ENCODE measurements at regions not wholly inside any gene's neighbourhood (a gene's known extent, or its start where the extent isn't known, plus 50 kb on each side); places are given as distances from the start of the nearest gene placed in this dataset.

DNA sequence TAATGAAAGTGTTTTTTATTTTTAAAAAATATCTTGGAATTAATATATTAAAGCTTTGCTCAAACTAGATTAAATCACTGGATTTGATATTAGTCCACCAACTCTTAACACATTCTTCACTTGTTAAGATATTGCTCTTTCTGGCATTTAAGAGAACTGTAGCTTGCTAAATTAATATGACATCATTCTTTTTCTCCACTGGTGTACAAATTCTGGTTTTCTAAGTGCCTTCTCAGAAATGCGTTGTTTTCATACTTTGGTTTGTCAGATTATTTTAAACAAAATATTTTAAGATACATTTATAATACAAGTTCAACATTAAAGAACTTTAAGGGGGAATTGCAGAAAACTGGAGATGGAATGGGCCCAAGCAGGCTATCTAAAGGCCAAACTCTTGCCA lies 87.6 kb upstream of the IFNE start:
- no peaks in the 10 kb centered on the region for H3K36me3 ChIP-seq (ENCODE audit: control insufficient read depth in 3 of 3, insufficient read depth in 2 of 3, low read depth in 1 of 3, low read length in 3 of 3)
- WGBS, 3 donors, result 73 to 98% (median 85%) methylated on average over 1 of the region's 1 CpG
- H3K4me3 ChIP-seq (ENCODE audit: low read depth in 1 of 3, low read length in 3 of 3), result no peak overlapping the region
- no peaks in the 10 kb centered on the region for H3K4me1 ChIP-seq (ENCODE audit: control insufficient read depth in 3 of 3, insufficient read depth in 2 of 3, low read depth in 1 of 3, low read length in 2 of 3)
- FAIRE-seq (no peak), DNase-seq (no peak)
- H3K9me3 ChIP-seq (ENCODE audit: control insufficient read depth in 2 of 2, insufficient read depth in 1 of 2, low read depth in 1 of 2, low read length in 1 of 2), result no peaks in the 10 kb centered on the region
- no peak overlapping the region for H3K27ac ChIP-seq (ENCODE audit: low read depth in 1 of 3, low read length in 2 of 3)
- no peaks in the 10 kb centered on the region for H3K27me3 ChIP-seq (ENCODE audit: control insufficient read depth in 3 of 3, insufficient read depth in 3 of 3, low read length in 3 of 3)

DNA sequence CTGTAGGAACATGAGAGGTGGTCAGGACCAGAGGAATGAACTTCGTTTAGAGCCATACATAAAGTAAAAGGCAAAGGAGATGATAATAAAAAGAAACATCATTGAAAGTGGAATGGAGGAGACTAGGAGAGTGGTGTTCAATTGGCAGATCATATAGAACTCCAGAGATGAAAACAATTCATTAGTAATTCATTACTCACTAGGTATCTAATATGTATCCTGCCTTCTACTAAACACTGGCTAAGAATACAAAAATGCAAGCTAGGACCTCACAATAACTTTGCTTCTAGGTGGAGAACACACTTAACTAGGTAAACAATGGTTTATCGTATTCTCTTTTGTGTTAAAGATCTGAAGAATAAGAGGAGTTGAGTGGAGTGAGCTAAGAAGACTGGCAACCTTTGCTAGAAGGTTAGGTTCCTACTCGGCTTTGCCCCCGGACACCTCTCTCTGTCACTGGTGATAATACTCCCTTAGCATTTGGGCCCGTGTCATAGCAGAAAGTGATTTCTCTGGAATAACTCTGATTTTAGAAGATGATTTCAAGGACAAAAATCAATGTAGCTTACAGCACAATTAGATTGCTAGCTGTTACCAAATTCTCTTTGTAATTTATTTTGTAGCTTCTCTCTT lies 88.6 kb upstream of the IFNE start:
- Histone ChIP-seq H3K27ac (ENCODE audit: low read depth in 1 of 3, low read length in 2 of 3) (no peak overlapping the region), H3K4me1 (ENCODE audit: control insufficient read depth in 3 of 3, insufficient read depth in 2 of 3, low read depth in 1 of 3, low read length in 2 of 3) (no peaks in the 10 kb centered on the region), H3K36me3 (ENCODE audit: control insufficient read depth in 3 of 3, insufficient read depth in 2 of 3, low read depth in 1 of 3, low read length in 3 of 3) (no peaks in the 10 kb centered on the region), H3K4me3 (ENCODE audit: low read depth in 1 of 3, low read length in 3 of 3) (no peak overlapping the region), H3K9me3 (ENCODE audit: control insufficient read depth in 2 of 2, insufficient read depth in 1 of 2, low read depth in 1 of 2, low read length in 1 of 2) (no peaks in the 10 kb centered on the region), H3K27me3 (ENCODE audit: control insufficient read depth in 3 of 3, insufficient read depth in 3 of 3, low read length in 3 of 3) (no peaks in the 10 kb centered on the region)
- DNase-seq (no peak), FAIRE-seq (no peak)
- 87 to 90% (median 88%) methylated on average over 5 of the region's 5 CpGs for WGBS, 3 donors

DNA sequence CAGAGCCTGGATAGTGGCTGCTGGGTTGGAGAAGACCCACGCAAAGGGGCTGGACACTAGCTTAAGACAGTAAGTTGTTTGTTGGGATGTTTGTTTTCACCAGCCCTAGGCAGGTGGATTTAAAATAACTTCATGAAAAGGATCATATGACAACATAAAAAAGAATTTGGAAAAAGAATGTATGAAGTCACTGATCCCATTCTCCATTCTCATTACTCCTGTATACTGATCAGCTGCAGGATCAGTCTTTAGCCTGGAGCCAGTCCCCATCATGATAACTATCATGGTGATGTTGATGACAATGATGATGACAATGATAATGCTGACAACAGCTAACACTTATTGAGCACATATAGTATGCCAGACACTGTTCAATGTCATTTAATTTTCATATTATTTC lies 92.1 kb upstream of the IFNE start:
- no peaks in the 10 kb centered on the region for H3K27me3 ChIP-seq (ENCODE audit: control insufficient read depth in 3 of 3, insufficient read depth in 3 of 3, low read length in 3 of 3)
- no peak for FAIRE-seq
- DNase-seq, result no peak
- no peak overlapping the region for H3K4me3 ChIP-seq (ENCODE audit: low read depth in 1 of 3, low read length in 3 of 3)
- WGBS, 3 donors, result 85 to 94% (median 89%) methylated on average over 1 of the region's 1 CpG
- no peaks in the 10 kb centered on the region for H3K36me3 ChIP-seq (ENCODE audit: control insufficient read depth in 3 of 3, insufficient read depth in 2 of 3, low read depth in 1 of 3, low read length in 3 of 3)
- no peak overlapping the region for H3K27ac ChIP-seq (ENCODE audit: low read depth in 1 of 3, low read length in 2 of 3)
- H3K9me3 ChIP-seq (ENCODE audit: control insufficient read depth in 2 of 2, insufficient read depth in 1 of 2, low read depth in 1 of 2, low read length in 1 of 2), result no peaks in the 10 kb centered on the region
- peaks cover 0 to 3% (median 0%) of the 10 kb centered on the region in 3 donors for H3K4me1 ChIP-seq (ENCODE audit: control insufficient read depth in 3 of 3, insufficient read depth in 2 of 3, low read depth in 1 of 3, low read length in 2 of 3)

DNA sequence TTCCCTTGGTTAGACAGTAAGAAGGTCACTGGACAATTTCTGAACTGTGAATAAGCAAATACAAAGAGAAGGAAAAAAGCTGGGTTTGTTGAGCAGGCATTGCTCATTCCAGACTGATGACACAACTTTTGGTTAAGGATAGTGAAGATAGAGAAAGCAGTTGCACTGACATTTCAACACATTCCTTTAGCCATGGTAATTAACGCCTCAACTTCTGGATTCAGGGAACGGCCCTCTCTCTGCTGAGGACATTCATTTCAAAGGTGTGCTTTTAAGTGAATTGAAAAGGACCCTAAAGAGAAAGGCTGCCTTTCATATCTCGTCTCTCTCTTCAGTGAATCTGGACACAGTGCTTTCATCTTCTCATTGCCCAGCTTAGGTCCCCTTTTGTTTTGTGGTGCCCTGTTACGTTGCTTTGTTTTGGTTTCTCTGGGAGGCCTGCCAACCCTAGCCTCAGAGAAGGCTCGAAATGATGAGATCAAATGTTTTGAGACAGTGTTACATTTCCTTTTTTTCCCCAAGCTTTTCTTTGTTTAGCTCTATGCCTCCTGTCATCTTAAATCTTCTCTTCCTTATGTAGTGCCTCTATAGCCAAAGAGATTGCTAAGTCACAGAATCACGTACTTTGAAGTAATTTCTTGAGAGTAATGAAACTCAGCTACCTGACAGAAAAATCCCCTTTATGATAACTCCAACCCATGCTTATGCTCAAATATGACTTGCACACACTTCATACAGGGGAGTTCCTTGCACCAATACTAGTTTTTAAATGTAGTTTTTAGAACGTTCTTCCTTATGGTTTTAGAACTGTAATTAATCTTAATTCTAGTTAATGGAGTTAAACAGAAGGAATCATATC lies 94.4 kb upstream of the IFNE start:
- DNase-seq, result no peak
- Histone ChIP-seq H3K4me1 (ENCODE audit: control insufficient read depth in 3 of 3, insufficient read depth in 2 of 3, low read depth in 1 of 3, low read length in 2 of 3) (peaks cover 0 to 3% (median 0%) of the 10 kb centered on the region in 3 donors), H3K27ac (ENCODE audit: low read depth in 1 of 3, low read length in 2 of 3) (no peak overlapping the region), H3K9me3 (ENCODE audit: control insufficient read depth in 2 of 2, insufficient read depth in 1 of 2, low read depth in 1 of 2, low read length in 1 of 2) (no peaks in the 10 kb centered on the region), H3K4me3 (ENCODE audit: low read depth in 1 of 3, low read length in 3 of 3) (no peak overlapping the region), H3K36me3 (ENCODE audit: control insufficient read depth in 3 of 3, insufficient read depth in 2 of 3, low read depth in 1 of 3, low read length in 3 of 3) (no peaks in the 10 kb centered on the region), H3K27me3 (ENCODE audit: control insufficient read depth in 3 of 3, insufficient read depth in 3 of 3, low read length in 3 of 3) (no peaks in the 10 kb centered on the region)
- 42 to 72% (median 60%) methylated on average over 6 to 7 of the region's 7 CpGs for WGBS, 3 donors
- FAIRE-seq, result no peak

DNA sequence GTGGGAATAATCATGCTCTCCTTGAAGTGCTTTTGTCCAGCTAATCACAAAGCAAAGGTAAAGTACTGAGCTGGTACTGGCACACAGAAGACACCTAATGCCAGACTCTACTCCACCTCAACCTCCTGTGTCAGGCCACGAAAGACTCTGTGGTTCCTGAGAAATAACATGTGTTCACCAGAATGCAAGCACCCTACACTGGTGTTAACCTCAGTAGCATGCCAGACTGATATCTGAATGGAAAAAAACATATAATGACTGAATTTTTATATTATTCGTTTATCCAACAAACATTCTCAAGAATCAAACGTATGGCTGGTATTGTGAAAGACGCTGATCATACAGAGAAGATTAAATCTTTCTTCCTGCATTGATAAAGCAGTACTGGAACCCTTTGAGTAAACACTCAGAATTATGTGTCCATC lies 97.1 kb upstream of the IFNE start:
- FAIRE-seq (no peak), DNase-seq (peak in 1 of 2 donors; percentile 58)
- Histone ChIP-seq H3K9me3 (ENCODE audit: control insufficient read depth in 2 of 2, insufficient read depth in 1 of 2, low read depth in 1 of 2, low read length in 1 of 2) (no peaks in the 10 kb centered on the region), H3K4me3 (ENCODE audit: low read depth in 1 of 3, low read length in 3 of 3) (no peak overlapping the region), H3K27ac (ENCODE audit: low read depth in 1 of 3, low read length in 2 of 3) (peak overlapping the region in 1 of 3 donors; percentile 41), H3K27me3 (ENCODE audit: control insufficient read depth in 3 of 3, insufficient read depth in 3 of 3, low read length in 3 of 3) (no peaks in the 10 kb centered on the region), H3K4me1 (ENCODE audit: control insufficient read depth in 3 of 3, insufficient read depth in 2 of 3, low read depth in 1 of 3, low read length in 2 of 3) (peaks cover 0 to 3% (median 0%) of the 10 kb centered on the region in 3 donors), H3K36me3 (ENCODE audit: control insufficient read depth in 3 of 3, insufficient read depth in 2 of 3, low read depth in 1 of 3, low read length in 3 of 3) (no peaks in the 10 kb centered on the region)
- 28 to 55% (median 33%) methylated on average over 4 of the region's 4 CpGs for WGBS, 3 donors

DNA sequence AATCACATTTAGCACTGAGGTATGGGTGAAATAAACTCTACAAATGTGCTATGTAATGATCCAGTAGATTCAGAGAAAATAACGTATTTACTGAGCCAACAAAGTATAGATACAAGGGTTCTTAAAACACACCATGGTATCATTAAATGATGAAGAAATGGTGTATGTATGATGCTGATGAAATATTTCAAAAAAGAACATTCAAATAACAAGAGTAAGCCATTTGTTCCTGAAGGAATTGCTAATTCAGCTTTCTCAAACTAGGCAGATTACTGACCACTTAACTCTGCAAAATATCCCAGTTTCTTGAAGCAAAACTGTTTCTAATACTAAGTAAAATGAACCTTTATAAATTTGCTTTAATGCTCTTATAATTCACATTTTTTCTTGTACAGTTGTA lies 97.6 kb upstream of the IFNE start:
- peaks cover 0 to 3% (median 0%) of the 10 kb centered on the region in 3 donors for H3K4me1 ChIP-seq (ENCODE audit: control insufficient read depth in 3 of 3, insufficient read depth in 2 of 3, low read depth in 1 of 3, low read length in 2 of 3)
- DNase-seq (no peak), FAIRE-seq (no peak)
- no peak overlapping the region for H3K4me3 ChIP-seq (ENCODE audit: low read depth in 1 of 3, low read length in 3 of 3)
- WGBS, 3 donors, result 52 to 76% (median 68%) methylated on average over 1 of the region's 1 CpG
- H3K27me3 ChIP-seq (ENCODE audit: control insufficient read depth in 3 of 3, insufficient read depth in 3 of 3, low read length in 3 of 3), result no peaks in the 10 kb centered on the region
- H3K9me3 ChIP-seq (ENCODE audit: control insufficient read depth in 2 of 2, insufficient read depth in 1 of 2, low read depth in 1 of 2, low read length in 1 of 2), result no peaks in the 10 kb centered on the region
- H3K27ac ChIP-seq (ENCODE audit: low read depth in 1 of 3, low read length in 2 of 3), result peak overlapping the region in 1 of 3 donors; percentile 11
- H3K36me3 ChIP-seq (ENCODE audit: control insufficient read depth in 3 of 3, insufficient read depth in 2 of 3, low read depth in 1 of 3, low read length in 3 of 3), result no peaks in the 10 kb centered on the region

DNA sequence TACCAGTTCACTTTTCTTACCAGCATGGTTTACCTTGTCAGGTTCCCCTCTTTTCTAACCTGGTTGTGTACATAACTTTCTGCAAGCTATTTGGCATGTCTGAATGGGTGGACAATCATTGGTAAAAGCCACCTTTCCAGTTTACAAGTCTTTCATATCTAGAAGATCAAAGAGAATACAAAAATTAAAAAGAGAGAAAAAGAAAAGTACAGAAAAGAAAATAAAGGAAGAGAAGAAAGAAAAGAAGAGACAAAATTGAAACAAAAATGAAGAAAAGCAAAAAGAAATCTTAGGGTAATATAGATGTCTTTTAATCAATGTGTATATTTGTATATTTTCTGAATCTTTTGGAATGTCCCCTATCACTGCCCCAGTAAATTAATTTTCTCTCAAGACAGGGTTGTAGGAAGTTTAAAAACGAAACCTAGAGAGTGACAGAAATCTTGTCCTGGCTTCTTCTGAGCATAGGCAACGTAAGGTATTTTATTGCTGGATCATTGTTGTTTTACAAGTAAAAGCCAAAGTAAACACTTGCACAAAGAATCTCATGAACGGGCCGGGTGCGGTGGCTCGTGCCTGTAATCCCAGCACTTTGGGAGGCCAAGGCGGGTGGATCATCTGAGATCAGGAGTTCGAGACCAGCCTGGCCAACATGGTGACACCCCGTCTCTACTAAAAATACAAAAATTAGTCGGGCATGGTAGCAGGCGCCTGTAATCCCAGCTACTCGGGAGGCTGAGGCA lies 98.7 kb upstream of the IFNE start:
- FAIRE-seq (no peak), DNase-seq (no peak)
- WGBS, 3 donors, result 51 to 61% (median 60%) methylated on average over 11 to 12 of the region's 12 CpGs
- no peaks in the 10 kb centered on the region for H3K27me3 ChIP-seq (ENCODE audit: control insufficient read depth in 3 of 3, insufficient read depth in 3 of 3, low read length in 3 of 3)
- no peak overlapping the region for H3K27ac ChIP-seq (ENCODE audit: low read depth in 1 of 3, low read length in 2 of 3)
- H3K9me3 ChIP-seq (ENCODE audit: control insufficient read depth in 2 of 2, insufficient read depth in 1 of 2, low read depth in 1 of 2, low read length in 1 of 2), result no peaks in the 10 kb centered on the region
- H3K4me3 ChIP-seq (ENCODE audit: low read depth in 1 of 3, low read length in 3 of 3), result no peak overlapping the region
- H3K36me3 ChIP-seq (ENCODE audit: control insufficient read depth in 3 of 3, insufficient read depth in 2 of 3, low read depth in 1 of 3, low read length in 3 of 3), result no peaks in the 10 kb centered on the region
- peaks cover 0 to 3% (median 0%) of the 10 kb centered on the region in 3 donors for H3K4me1 ChIP-seq (ENCODE audit: control insufficient read depth in 3 of 3, insufficient read depth in 2 of 3, low read depth in 1 of 3, low read length in 2 of 3)

DNA sequence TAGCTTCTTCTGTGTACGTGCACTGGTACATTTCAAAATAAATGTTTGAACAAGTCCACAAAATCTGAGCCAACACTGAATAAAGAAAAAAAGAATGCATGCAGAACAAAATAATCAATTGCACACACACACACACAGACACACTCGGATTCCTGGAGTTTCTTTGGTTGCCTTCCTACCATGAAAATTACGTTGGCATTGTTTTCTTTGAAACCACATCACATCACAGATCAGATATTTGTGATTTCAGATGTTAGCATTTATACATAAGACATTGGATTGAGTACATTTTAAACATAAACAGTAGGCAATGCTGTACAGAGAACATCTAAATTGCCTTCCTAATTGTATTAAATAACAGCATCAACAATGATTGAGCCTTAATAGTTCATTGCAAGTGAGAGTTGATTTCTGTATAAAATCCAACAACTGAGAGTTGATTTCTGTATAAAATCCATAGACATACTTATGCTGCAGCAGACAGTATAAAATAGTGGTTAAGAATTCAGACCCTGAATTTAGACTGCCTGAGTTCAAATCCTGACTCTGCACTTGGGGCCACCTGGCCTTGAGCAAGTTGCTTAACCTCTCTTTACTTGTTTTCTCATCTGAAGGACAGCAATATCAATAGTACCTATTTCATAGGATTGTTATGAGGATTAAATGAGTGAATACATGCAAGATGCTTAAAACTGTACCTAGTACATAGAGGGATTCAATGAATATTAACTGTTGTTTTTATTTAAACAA lies 101.7 kb upstream of the IFNE start:
- no peaks in the 10 kb centered on the region for H3K36me3 ChIP-seq (ENCODE audit: control insufficient read depth in 3 of 3, insufficient read depth in 2 of 3, low read depth in 1 of 3, low read length in 3 of 3)
- peaks cover 0 to 3% (median 0%) of the 10 kb centered on the region in 3 donors for H3K4me1 ChIP-seq (ENCODE audit: control insufficient read depth in 3 of 3, insufficient read depth in 2 of 3, low read depth in 1 of 3, low read length in 2 of 3)
- 74 to 90% (median 77%) methylated on average over 3 of the region's 3 CpGs for WGBS, 3 donors
- H3K27ac ChIP-seq (ENCODE audit: low read depth in 1 of 3, low read length in 2 of 3), result no peak overlapping the region
- no peaks in the 10 kb centered on the region for H3K9me3 ChIP-seq (ENCODE audit: control insufficient read depth in 2 of 2, insufficient read depth in 1 of 2, low read depth in 1 of 2, low read length in 1 of 2)
- no peak overlapping the region for H3K4me3 ChIP-seq (ENCODE audit: low read depth in 1 of 3, low read length in 3 of 3)
- FAIRE-seq (no peak), DNase-seq (no peak)
- no peaks in the 10 kb centered on the region for H3K27me3 ChIP-seq (ENCODE audit: control insufficient read depth in 3 of 3, insufficient read depth in 3 of 3, low read length in 3 of 3)

Data from small intestine (tissue), 7 donors.